ENCODE measurements at regions not wholly inside any gene's neighbourhood (a gene's known extent, or its start where the extent isn't known, plus 50 kb on each side); places are given as distances from the start of the nearest gene placed in this dataset.

GRCh38 chr7:130879191-130879590 is 145.2 kb upstream of the KLF14 start:
- TF ChIP-seq CTCF (IDR thresholded peaks at IDR 0.05; ENCODE audit: borderline replicate concordance, extremely low read depth, low read length, poor library complexity, severe bottlenecking) (no peak), EZH2 (IDR thresholded peaks at IDR 0.05; ENCODE audit: borderline replicate concordance, low read depth, low read length, severe bottlenecking) (no peak)
